ENCODE measurements at regions not wholly inside any gene's neighbourhood (a gene's known extent, or its start where the extent isn't known, plus 50 kb on each side); places are given as distances from the start of the nearest gene placed in this dataset.

DNA sequence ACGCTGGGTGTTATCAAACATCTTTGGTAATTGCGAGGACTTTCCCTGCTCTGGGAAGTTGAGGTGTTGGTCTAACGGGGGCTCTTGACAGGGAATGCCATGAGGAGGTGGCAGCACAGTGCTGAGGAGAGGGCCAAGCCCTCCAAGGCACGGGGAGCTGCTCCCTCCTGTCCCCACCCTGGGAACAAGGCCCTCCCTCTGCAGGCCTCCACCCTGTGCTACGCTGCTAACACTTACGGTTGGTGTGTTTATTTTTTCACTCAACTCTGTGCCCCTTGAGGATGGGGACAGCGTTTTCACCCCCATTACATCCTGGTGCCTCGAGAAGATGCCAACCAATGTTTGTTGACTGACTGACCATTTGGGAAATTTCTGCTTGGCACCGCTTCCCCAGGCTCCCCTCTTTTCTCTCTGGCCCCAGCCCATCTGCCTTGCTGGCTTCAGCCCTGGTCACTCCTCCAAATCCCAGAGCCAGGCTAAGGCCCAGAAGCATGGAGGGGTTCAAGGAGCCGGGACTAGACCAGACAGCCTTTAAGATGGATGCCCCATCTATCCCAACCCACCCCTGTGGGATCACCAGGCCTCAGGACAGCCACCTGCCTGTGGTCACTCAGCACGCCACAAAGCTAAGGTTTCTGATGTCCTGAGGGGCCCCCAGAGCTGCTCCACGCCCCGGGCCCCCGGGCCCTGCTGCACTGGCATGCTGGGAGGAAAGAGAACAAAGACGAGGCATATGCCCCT lies 125.7 kb downstream of the BARX1 start:
- CTCF ChIA-PET: no interaction called here
- Histone ChIP-seq H3K27ac (ENCODE audit: low read depth, low read length) (no peak overlapping the region), H3K27me3 (ENCODE audit: control insufficient read depth, insufficient read depth, low read length) (peaks cover 11% of the 10 kb centered on the region), H3K4me3 (ENCODE audit: low read depth, low read length) (no peak overlapping the region), H3K9me3 (ENCODE audit: control insufficient read depth, insufficient read depth, low read length) (no peaks in the 10 kb centered on the region; the same call in 1 of the 2 replicates)
- POLR2A ChIA-PET: no interaction called here
- no peak for DNase-seq (ENCODE audit: low read depth, low spot score)
- TF ChIP-seq, protein P1, sequence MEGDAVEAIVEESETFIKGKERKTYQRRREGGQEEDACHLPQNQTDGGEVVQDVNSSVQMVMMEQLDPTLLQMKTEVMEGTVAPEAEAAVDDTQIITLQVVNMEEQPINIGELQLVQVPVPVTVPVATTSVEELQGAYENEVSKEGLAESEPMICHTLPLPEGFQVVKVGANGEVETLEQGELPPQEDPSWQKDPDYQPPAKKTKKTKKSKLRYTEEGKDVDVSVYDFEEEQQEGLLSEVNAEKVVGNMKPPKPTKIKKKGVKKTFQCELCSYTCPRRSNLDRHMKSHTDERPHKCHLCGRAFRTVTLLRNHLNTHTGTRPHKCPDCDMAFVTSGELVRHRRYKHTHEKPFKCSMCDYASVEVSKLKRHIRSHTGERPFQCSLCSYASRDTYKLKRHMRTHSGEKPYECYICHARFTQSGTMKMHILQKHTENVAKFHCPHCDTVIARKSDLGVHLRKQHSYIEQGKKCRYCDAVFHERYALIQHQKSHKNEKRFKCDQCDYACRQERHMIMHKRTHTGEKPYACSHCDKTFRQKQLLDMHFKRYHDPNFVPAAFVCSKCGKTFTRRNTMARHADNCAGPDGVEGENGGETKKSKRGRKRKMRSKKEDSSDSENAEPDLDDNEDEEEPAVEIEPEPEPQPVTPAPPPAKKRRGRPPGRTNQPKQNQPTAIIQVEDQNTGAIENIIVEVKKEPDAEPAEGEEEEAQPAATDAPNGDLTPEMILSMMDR (IDR thresholded peaks at IDR 0.05; ENCODE audit: low read depth, low read length): no peak

DNA sequence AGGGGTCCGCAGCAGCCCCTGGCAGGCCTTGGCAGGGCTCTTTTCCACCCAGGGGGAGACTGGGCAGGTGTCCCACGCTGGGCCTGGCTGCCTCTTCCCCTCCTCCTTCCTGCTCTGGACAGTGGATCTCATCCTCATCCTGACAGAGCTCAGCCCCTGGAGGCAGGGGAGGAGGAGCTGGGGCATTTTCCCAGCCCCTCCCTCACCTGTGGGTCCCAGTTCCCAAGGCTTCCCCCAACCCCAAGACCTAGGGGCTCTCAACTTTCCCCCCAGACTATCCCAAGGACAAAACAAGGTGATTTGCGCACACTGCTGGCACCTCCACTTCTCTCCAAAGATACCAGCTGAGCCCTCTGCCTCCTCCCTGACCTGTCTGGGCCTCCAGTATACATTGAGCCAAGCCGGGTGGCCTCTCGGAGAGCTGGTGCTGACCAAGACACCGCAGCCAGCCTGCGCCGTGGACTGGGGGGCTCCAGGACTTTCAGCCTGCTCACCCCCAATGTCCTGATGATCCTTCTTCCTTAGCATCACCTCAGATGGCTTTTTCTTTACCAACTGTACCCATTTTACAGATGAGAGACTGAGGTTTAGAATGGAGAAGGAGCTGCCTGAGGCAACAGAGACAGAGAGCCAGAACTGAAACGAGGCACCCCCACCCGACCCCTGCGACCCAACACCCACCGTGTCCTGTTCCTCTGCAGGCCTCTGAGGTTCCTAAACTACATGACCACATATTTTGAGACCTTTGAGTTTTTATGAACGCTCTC lies 126.6 kb downstream of the BARX1 start:
- Histone ChIP-seq H3K4me3 (ENCODE audit: low read depth, low read length) (no peak overlapping the region), H3K27me3 (ENCODE audit: control insufficient read depth, insufficient read depth, low read length) (peaks cover 11% of the 10 kb centered on the region), H3K9me3 (ENCODE audit: control insufficient read depth, insufficient read depth, low read length) (no peaks in the 10 kb centered on the region; the same call in 1 of the 2 replicates), H3K27ac (ENCODE audit: low read depth, low read length) (no peak overlapping the region)
- TF ChIP-seq, protein P1 (IDR thresholded peaks at IDR 0.05; ENCODE audit: low read depth, low read length): no peak
- CTCF ChIA-PET: interaction anchor here (0.9 to 1.4 kb wide), 2 partner anchors 47 to 235 kb away, joined by 3 to 4 read pairs; no protein-coding TSS in a partner anchor
- no peak for DNase-seq (ENCODE audit: low read depth, low spot score)
- POLR2A ChIA-PET: no interaction called here

DNA sequence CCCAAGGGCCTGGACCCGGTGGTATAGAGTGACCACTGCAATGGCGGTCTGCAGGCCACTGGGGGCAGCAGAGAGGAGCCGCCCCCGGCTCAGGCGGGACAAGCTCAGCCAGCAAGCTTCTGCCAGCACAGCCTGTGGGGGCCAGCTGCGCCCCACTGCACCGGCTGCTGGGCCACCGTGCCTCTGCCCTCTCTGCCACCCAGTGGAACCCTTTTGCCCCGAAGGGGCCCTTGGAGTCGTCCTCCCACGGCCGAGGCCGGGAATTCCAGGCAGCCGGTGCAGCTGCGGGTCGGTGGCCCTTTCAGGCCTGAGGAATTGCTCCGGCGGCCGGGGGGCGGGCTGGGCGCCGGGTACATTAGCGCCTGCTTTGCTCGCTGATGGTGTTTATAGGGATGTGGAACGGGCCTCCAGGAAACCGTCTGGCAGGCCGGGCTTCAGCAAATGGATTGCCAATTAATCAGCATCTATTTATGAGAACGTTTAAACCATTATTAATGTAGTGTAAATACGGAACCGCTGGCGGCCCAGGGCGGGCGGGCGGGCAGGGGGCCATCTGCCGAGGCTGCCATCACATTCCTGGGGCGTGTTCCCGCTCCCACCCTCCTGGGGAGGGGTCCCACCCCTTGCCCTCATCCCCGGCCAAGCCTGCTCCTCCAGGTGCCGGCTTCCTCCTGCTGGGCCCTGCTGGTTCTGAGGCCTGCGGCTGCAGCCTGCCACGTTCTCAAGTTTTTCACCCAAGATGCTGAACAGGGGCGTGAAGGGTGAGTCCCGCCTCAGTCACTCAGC lies 127.4 kb downstream of the BARX1 start:
- Histone ChIP-seq H3K27ac (ENCODE audit: low read depth, low read length) (no peak overlapping the region), H3K9me3 (ENCODE audit: control insufficient read depth, insufficient read depth, low read length) (no peaks in the 10 kb centered on the region; the same call in 1 of the 2 replicates), H3K27me3 (ENCODE audit: control insufficient read depth, insufficient read depth, low read length) (peaks cover 9% of the 10 kb centered on the region), H3K4me3 (ENCODE audit: low read depth, low read length) (peak overlapping the region; percentile 35)
- POLR2A ChIA-PET: no interaction called here
- DNase-seq (ENCODE audit: low read depth, low spot score): peak; percentile 10
- CTCF ChIA-PET: interaction anchor here (0.5 to 1.4 kb wide), 24 partner anchors 8 to 1731 kb away, joined by 3 to 10 read pairs (median 3); no protein-coding TSS in a partner anchor
- TF ChIP-seq, protein P1 (IDR thresholded peaks at IDR 0.05; ENCODE audit: low read depth, low read length): peak; percentile 81

DNA sequence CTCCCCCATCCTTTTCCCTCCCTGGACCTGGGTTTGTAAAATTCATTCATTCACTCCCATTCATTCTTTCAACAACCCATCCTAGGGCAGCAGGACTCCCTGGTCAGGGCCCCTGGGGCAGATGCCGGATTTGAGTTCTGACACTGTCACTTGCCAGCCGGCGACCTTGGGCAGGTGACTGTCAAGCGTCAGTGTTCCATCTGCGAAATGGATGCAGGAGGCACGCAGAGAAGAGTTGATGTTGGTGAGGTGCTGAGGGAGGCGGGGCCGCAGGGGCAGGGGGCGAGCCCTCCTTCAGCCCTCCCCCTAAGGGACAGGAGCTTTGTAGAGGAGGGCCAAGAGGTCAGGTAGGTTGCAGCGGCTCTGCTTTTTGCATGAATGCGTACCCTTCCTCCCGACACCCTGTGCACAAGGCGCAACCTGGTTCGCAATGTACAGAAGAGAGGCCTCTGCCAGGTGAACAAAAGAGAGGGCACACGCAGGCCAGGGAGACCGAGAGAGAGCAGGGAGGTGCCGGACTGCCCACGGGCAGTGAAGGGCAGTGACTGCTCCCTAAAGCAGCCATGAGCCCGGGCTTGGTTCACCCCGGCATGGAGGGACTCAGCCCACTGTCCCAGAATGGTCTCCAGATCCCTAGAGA lies 128.1 kb downstream of the BARX1 start:
- peaks cover 8% of the 10 kb centered on the region for H3K27me3 ChIP-seq (ENCODE audit: control insufficient read depth, insufficient read depth, low read length)
- ChIA-PET CTCF (interaction anchor here (0.6 to 1.4 kb wide), 15 partner anchors 11 to 873 kb away, joined by 3 to 10 read pairs (median 3); no protein-coding TSS in a partner anchor), POLR2A (no interaction called here)
- DNase-seq (ENCODE audit: low read depth, low spot score): no peak
- H3K4me3 ChIP-seq (ENCODE audit: low read depth, low read length): no peak overlapping the region
- no peak overlapping the region for H3K27ac ChIP-seq (ENCODE audit: low read depth, low read length)
- TF ChIP-seq, protein P1 (IDR thresholded peaks at IDR 0.05; ENCODE audit: low read depth, low read length): no peak
- no peaks in the 10 kb centered on the region; the same call in 1 of the 2 replicates for H3K9me3 ChIP-seq (ENCODE audit: control insufficient read depth, insufficient read depth, low read length)

All from AG04450 (cell line).